HT-29 (cell line): ENCODE measurements at regions not wholly inside any gene's neighbourhood (a gene's known extent, or its start where the extent isn't known, plus 50 kb on each side); places are given as distances from the start of the nearest gene placed in this dataset.
"Not testable (repeated sequence)": the region's sequence is repeated elsewhere in the genome, so short reads cannot be mapped to it uniquely, and the experiment has no call there.

Experiments used
- DNase-seq: peaks from one replicate; pipeline ENCODE4 v3.0.0-alpha.2; 2015; ENCODE audit warnings: low spot score

DNA sequence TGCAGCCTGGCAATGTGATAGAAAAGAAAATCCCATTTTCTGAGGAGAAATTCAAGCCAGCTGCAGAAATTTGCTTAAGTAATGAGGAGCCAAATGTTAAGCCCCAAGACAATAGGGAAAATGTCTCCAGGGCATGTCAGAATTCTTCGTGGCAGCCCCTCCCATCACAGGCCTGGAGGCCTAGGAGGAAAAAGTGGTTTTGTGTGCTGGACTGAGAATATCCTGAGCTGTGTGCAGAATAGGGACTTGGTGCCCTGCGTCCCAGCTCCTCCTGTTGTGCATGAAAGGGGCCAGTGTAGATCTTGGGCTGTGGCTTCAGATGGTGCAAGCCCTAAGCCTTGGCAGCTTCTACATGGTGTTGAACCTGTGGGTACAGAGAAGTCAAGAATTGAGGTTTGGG is 948.3 kb downstream of the METTL15 start:
- not testable (repeated sequence) for DNase-seq

GRCh38 chr11:29051935-29052334 is 943.7 kb downstream of the METTL15 start:
- no peak for DNase-seq

DNA sequence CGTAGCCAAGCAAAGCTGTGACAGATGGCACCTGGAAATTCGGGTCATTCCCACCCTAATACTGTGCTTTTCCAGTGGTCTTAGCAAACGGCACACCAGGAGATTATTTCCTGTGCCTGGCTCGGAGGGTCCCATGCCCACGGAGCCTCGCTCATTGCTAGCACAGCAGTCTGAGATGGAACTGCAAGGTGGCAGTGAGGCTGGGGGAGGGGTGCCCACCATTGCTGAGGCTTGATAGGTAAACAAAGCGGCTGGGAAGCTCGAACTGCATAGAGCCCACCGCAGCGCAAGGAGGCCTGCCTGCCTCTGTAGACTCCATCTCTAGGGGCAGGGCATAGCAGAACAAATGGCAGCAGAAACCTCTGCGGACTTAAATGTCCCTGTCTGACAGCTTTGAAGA is 942.8 kb downstream of the METTL15 start:
- DNase-seq: not testable (repeated sequence)

DNA sequence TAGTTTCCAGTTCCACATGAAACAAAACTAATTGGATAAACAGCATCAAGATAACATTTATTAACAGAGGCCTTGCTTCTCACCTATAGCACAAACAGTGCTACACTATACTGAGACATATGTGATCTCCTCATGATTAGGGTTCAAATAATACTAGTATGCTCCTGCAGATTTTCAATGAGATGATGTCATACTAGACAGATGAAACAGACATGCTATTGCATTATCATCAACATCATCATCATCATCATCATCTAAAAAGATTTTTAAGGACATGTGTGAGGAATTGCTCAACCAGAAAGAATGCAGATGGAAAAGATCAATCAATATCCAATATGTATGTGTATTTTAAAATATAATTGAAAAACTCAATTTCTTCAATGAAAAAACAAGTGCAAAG is 932.3 kb downstream of the METTL15 start:
- no peak for DNase-seq

- DNase-seq: no peak
Observed at GRCh38 chr11:29032384-29033149, 924.4 kb downstream of the METTL15 start.

DNA sequence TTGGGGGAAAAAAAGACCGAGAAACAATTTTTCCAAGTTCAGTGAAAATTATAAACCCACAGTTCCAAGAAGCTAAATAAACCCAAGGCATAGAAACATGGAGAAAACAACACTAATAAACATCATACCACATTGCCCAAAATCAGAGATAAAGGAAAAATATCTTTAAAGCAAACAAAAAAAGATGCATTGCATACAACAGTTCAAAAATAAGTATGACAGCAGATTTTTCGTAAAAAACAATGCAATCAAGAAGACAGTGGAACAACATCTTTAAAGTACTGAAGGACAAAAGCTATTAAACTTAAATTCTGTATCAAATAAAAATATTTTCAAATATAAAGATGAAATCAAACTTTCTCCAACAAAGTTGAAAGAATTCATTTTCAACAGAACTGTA is 921.3 kb downstream of the METTL15 start:
- DNase-seq: no peak

DNA sequence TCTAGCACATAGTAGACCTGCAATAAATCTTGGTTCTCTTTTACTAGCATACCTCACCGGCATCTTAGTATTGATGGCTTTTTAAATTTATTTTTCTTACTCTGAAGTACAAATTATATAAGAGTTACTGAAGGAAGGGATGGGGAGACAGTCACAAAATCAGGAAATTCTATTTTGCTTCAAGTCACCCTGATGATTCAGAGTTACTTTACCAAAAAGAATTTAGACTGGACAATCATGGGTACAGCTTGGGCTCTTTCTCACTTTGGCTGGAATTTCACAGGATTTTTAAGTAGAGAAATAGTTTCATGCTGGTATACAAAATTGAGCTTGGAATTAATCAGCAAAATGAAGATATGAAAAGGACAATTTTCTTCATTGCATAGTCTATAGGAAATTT is 919.2 kb downstream of the METTL15 start:
- no peak for DNase-seq

DNA sequence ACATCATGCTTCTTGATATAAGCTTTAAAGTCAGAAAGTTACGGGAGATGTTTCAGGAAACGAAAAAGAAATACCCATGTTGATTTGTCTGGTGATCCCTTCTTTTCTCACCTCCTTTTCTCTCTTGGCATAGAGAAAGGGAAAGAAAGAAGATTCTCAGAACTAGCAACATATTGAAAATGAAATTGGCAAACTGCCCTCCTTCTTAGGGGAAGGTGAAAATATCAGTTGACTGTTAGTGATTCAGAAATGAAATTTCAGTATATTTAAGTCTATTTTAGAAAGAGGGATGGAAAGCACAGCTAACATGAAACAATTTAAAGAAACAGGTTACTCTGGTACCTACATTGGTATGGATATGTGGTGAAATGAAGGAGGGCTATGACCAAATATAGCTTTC is 918.1 kb downstream of the METTL15 start:
- no peak for DNase-seq

DNA sequence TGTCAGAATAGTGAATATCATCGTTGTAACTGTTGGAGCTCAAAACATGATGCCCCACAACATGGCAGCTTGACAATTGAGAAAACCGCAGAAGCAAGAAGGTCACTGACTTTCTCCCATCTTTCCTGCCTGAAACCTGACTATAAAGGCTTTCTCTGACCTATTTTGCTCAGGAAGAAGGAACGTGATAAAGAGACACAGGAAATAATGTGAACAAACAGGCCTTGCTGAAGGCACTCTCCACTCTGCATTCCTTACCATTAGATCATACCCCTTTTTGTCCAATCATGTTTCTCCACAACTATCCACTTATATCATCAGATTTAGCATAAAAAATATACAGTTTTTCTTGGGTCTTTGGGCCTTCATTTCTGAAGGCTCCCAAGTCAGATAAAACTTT is 916.8 kb downstream of the METTL15 start:
- no peak for DNase-seq

DNA sequence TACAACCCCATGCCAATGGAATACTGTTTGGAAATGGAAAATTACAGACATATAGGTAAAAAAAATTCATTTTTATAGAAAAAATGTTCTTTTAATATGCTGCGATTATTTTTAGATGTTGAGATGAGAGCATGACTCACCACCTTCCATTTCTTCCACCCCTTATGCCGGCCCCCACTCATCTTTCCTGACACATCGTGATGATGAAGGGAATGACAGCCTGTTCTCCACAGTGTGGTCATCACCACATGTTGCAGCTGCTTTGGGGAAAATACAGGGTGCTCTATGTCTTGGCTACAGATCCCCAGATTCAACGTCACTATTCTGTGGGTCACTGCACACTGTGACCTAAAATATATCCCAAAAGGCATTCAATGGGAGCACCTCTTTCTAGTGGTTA is 916.2 kb downstream of the METTL15 start:
- no peak for DNase-seq

DNA sequence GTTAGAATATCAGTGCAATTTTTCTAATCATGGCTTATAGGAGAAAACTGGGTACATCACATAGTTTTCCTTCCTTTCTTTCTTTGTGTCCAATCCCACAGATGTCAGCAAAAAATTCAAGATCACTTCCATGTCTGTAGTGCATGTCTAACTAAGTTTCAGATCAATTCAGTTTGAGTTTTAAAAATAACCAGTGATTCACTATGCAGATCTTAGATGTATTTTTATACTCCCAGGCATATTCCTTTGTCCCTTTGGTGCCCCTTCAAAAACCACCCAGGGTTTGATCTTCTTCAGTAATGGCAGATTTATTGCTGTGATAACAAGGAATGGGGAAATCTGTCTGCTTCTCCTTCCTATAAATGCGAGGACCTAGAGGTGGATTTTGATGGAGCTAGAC is 915.6 kb downstream of the METTL15 start:
- DNase-seq: no peak

- DNase-seq: no peak
Observed at GRCh38 chr11:29022676-29023075, 914.5 kb downstream of the METTL15 start.

- peak; percentile 76 for DNase-seq
Observed at GRCh38 chr11:29019960-29020683, 911.9 kb downstream of the METTL15 start.

DNA sequence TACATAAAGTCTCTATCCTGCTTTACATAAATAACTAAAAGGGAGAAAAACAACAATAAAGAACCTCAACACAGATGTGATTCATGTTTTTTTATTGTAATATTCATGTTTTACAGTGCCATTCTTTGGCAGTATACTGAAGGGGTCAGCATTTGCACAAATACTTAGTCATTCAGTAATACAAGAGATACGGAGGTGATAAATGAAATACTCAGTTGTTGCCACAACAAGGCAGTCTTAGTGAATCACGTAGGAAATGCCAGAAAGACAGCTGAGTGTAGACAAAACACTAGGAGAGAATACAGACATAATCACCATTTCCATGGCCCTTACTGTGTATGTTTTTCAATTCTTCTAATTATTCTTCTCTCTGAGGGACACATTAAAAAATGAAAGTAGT is 910.4 kb downstream of the METTL15 start:
- DNase-seq: peak; percentile 57

DNA sequence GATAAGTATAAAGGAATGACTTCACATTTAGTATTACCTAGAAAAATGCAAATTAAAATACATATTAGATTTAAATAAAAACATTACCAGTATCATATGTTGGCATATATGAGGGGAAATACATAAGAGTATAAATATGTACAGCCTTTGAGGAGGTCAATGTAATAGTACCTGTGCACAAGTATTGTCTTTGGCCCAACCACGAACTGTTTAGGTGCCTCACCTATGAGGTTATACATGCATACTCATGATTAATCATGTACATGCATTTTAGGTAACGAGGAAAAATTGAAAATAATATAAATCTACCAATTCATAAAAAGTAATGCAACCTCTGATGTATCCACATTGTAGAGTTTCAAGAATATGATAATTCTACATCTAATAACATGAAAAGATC is 909.8 kb downstream of the METTL15 start:
- no peak for DNase-seq

GRCh38 chr11:29012507-29012906 is 904.3 kb downstream of the METTL15 start:
- no peak for DNase-seq

DNA sequence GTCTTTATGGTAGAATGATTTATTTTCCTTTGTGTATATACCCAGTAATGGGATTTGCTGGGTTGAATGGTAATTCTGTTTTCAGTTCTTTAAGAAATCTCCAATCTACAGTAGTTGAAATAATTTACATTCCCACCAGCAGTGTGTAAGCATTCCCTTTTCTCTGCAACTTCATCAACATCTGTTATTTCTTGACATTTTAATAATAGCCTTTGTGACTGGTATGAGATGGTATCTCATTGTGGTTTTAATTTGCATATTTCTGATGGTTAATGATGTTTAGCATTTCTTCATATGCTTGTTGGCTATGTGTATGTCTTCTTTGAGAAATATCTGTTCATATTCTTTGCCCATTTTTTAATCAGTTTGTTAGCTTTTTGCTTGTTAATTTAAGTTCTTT is 901.2 kb downstream of the METTL15 start:
- DNase-seq: no peak

- DNase-seq: no peak
Observed at GRCh38 chr11:29008481-29008880, 900.3 kb downstream of the METTL15 start.

- no peak for DNase-seq
Observed at GRCh38 chr11:29006668-29007067, 898.5 kb downstream of the METTL15 start.

- DNase-seq: peak; percentile 36
Observed at GRCh38 chr11:29005401-29005980, 897.3 kb downstream of the METTL15 start.

DNA sequence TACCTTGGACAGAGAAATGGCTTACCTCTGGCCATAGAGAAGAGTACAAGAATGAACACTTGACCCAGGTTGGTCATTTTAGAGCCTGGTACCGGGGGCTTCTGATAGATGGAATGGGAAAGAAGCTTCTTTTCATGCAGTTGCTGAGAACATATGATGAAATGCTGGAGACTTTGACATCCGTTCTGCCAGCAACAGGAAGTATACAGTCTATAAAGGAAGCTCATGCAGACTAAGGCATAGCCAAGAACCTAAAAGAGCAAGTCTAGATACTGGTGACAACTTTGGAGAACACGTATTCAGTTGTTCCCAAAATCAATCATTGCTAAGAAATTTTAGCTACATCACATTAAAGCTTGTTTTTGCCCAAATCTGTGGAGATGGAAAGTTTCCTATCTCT is 894.6 kb downstream of the METTL15 start:
- no peak for DNase-seq

DNA sequence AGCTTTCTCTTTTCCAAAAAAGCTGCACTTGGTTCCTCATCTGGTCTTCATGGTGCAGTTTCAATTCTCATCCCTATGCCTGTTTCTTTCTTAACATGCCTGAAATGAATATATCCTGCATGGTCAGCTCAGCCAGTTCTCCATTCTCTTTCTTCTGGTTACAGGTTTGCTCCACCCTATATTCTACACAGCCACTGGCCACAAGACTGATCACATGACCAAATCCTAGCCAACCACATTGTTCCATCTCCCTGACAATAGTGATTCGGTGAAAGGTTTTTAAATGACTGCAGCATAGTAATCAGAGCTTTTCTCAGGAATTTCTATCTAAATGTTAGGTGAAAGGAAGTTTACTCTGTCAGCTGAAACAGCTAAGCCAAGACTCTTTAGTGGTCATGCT is 891.4 kb downstream of the METTL15 start:
- DNase-seq: no peak

DNA sequence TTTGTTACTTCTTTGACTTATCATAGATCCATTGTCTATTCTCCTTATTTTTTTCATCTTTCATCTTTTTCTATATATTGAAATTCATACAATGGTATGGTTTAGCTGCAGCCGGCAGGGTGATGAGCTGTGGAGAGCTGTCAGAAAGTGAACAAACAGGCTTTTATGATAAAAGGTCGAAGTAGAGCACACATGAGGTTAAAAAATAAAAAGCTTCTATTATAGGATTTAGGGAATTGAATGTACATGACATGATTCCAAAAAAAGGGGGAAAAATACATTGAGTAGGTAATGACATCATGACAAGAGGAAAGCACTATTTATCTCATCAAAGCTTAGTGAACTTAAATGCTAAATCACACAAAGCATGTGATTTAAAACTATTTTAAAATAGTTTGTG is 884.8 kb downstream of the METTL15 start:
- DNase-seq: no peak
